GM19328 (cell line): ENCODE measurements at regions not wholly inside any gene's neighbourhood (a gene's known extent, or its start where the extent isn't known, plus 50 kb on each side); places are given as distances from the start of the nearest gene placed in this dataset.

Experiments
- ATAC-seq: cut with Tn5 transposase; IDR thresholded peaks from one replicate; pipeline ENCODE4 v1.9.1; 2021; ENCODE audit warnings: mild to moderate bottlenecking, moderate library complexity; ENCODE audit not compliant: unreplicated experiment

GRCh38 chr17:79405823-79406222 is 205.0 kb downstream of the RBFOX3 start:
- no peak for ATAC-seq

GRCh38 chr17:79404136-79404911 is 206.5 kb downstream of the RBFOX3 start:
- ATAC-seq: no peak

- no peak for ATAC-seq
These were observed 208.9 kb downstream of the RBFOX3 start for GRCh38 chr17:79401704-79402674.

GRCh38 chr17:79400989-79401703 is 209.7 kb downstream of the RBFOX3 start:
- ATAC-seq: no peak

DNA sequence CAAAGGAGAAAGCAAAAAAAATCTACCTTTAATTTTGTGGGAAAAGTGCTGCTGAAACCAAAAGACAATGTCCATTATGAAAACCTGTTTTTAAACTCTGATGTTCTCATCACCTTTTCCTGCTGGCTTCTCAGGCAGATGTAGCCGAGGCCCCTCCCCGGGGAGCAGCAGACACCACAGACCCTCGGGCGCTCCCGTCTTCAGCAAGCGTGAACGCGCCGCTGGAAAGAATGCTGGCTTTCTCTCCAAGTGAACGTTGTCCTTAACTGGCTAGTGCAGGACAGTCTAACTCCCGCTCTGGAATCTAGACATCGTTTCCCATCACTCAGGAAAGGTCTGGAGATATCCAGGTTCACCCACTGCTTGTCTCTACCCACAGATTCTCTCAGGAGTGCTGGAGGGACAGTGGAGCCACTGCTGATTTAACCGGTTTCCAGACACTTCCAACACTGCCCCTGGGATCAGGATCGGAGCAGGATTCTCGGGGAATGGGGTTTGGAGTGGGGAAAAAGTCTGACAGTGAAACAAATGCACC is 211.2 kb downstream of the RBFOX3 start:
- no peak for ATAC-seq

DNA sequence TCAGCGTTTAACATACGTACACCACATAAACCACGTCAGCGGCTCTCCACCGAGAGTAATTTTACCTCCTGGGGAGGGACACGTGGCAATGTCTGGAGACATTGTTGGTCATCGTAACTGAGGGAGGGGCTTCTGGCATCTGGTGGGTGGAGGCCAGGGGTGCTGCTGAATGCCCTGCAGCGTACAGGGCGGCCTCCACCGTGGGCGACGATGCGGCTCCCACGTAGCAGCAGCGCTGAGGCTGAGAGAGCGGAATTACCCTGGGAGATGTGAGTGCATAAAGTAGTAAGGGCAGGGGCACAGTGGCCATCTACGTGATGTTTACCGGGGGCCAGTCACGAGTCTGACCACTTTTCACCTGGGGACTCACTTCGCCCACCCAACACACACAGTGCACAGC is 212.4 kb downstream of the RBFOX3 start:
- ATAC-seq: no peak

DNA sequence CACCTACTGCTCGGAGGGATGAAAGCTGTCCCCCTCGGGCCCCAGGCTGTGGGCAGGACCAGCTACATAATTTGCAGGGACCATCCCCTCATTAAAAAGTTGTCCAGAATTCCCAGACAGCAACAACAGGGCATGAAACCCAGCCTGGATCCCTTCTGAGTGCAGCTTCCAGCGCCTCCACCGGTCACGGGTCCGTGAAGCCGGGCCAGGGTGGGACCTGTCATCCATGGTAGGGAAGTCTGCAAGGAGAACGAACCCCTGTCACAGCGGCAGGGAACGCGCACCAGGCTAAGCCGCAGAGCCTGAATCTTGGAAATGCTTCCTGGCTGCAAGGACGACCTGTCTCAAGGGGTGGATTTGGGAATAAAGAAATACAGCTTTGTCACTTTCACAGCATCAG is 214.2 kb downstream of the RBFOX3 start:
- ATAC-seq: no peak

GRCh38 chr17:79395545-79395944 is 215.3 kb downstream of the RBFOX3 start:
- no peak for ATAC-seq

- ATAC-seq: no peak
These were observed 215.8 kb downstream of the RBFOX3 start for GRCh38 chr17:79395066-79395465.

- ATAC-seq: no peak
These were observed 217.3 kb downstream of the RBFOX3 start for GRCh38 chr17:79393358-79394052.

DNA sequence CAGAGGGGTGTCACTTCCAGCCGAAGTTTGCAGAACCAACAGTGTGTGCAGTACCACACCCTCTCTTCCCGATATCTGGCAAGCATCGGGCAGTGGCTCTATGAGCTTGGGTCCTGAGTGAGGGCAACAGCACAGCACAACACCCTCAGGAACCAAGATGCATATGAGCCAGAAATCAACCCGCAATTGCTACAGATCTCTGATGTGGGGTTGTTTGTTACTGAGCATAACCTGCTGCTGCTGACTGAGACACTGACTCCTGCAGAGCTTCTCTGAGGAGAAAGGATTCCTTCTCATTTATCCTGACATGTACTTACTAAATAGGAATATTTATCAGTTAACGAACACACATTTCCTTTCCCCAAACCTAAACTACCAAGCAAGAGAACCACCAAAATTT is 218.3 kb downstream of the RBFOX3 start:
- ATAC-seq: no peak

DNA sequence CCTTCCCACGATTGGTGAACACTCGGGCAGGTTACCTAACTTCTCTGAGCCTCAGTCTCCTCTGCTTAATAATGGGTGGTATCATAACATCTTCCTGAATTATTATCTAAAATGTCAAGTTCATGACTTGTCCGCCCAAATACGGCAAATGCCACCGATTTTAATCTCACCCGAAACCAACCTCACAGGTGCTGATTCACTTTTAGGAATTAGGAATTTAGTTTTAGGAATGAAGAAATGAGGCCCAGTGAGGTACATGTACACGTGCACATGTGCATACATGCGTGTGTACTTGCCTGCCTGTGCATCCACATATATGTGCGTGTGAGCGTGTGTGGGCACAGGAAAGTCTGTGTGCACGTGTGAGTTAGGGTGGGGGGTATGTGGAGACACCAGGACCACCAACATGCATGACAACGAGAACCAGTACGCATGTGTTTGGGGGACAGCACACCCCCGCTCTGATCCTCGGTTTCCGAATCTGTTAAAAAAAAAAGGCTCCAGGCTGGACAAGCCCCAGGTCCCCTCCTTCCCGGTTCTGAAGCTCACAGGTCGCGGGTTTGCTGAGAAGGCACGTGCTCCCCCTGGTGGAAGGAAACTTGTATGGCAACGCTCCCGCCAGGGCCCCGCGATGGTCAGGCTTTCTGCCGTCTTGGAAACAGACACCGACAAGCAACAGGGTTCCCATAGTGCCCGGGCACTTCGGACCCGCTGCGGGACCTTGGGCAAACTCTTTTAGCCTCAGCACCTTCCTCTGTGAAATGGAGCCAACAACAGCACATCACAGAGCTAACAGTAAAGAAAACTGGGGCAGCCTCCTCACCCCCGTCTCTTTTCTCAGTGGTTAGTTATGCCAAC is 219.2 kb downstream of the RBFOX3 start:
- ATAC-seq: no peak

GRCh38 chr17:79389896-79390295 is 221.0 kb downstream of the RBFOX3 start:
- no peak for ATAC-seq

GRCh38 chr17:79388556-79389295 is 222.1 kb downstream of the RBFOX3 start:
- no peak for ATAC-seq

DNA sequence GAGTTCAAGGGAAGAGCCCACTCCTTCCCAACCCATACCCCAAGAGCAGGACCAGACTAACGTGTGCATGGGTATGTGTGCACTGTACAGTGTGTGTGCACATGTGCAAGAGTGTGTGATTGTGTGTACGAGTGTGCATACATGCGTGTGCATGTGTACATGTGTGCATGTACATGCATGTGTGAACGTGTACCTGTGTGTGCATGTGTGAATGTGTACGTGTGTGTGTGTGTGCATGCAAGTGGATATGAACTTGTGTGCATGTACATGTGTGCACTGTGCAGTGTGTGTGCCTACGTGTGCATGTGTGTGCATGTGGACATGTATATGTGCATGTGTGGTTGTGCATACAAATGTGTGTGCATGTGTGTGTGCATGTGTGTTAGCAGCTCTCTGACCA is 223.1 kb downstream of the RBFOX3 start:
- no peak for ATAC-seq

DNA sequence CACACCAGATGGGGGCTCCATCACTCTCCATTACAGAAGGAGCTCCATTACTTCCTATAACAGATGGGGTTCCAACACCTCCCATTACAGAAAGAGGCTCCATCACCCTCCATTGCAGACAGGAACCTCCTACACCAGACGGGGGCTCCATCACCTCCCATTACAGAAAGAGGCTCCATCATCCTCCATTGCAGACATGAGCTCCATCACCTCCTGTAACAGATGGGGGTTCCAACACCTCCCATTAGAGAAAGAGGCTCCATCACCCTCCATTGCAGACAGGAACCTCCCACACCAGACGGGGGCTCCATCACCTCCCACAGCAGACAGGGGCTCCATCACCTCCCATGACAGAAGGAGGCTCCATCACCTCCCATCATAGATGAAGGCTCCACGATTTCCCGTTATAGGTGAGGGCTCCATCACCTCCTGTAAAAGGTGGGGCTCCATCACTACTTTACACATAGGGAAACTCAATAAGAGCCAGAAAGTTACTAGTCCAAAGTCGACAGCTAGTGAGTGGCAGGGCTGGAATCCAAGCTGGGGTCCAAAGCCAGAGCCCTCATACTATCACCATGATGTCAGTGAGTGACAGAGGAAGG is 224.8 kb downstream of the RBFOX3 start:
- no peak for ATAC-seq

GRCh38 chr17:79382313-79382712 is 228.5 kb downstream of the RBFOX3 start:
- no peak for ATAC-seq

DNA sequence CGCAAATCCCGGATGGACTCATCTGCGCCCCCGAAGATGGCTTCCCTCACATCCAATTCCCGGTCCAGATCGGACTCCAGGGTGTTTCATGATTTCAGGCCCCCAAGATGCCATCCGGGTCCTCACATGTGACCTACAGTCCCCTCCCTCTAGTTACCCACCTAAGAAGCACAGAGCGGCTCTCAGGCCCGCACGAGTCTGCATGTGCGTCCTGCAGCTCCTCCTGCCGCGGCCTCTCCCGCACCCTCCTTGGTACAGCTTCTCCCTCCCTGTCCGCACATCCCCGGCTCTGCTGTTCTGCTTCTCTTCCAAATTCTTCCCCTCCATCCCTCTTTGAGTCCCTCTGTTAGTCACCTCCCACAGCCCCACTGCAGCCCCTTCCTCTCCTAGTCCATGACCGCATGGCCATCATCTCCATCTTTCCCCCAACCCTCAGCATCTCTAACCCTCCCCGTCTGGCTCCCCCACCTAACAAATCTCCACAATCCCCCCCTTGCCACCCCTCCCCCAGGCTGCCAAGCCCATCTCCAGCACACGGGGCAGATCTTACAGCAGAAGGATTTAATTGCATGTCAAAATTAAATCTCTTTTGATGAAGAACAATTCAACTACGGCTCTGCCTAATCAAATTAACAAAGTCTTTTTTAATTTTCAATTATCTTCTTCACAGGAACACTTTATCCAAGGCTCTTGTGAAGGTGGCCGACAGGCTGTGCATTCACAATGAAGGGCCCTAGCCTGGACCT is 231.0 kb downstream of the RBFOX3 start:
- no peak for ATAC-seq
